Skeletal muscle satellite cell (primary cell): ENCODE measurements at regions not wholly inside any gene's neighbourhood (a gene's known extent, or its start where the extent isn't known, plus 50 kb on each side); places are given as distances from the start of the nearest gene placed in this dataset.
"Not testable (repeated sequence)": the region's sequence is repeated elsewhere in the genome, so short reads cannot be mapped to it uniquely, and the experiment has no call there.

Source experiments
- H3K27me3 ChIP-seq: 2 replicates; pipeline ENCODE4 v1.7.0; 2013; ENCODE audit warnings: low read length; ENCODE audit not compliant: control insufficient read depth, insufficient read depth
- H3K36me3 ChIP-seq: 2 replicates; pipeline ENCODE4 v1.7.0; 2013; ENCODE audit warnings: mild to moderate bottlenecking, control low read depth, low read length; ENCODE audit not compliant: insufficient read depth
- H3K4me1 ChIP-seq: 2 replicates; pipeline ENCODE4 v1.7.0; 2013; ENCODE audit warnings: low read length; ENCODE audit not compliant: control insufficient read depth, insufficient read depth
- H3K4me2 ChIP-seq: 2 replicates; pipeline ENCODE4 v1.7.0; 2013; ENCODE audit warnings: mild to moderate bottlenecking, low read length
- H3K4me3 ChIP-seq: 2 replicates; pipeline ENCODE4 v1.7.0; 2013; ENCODE audit warnings: low read length
- H3K9ac ChIP-seq: 2 replicates; pipeline ENCODE4 v1.7.0; 2013; ENCODE audit warnings: mild to moderate bottlenecking, low read depth, low read length, moderate library complexity
- H3K9me3 ChIP-seq: replicated peaks from 2 replicates; pipeline ENCODE4 v1.7.0; 2013; ENCODE audit warnings: mild to moderate bottlenecking, control low read depth, low read length

- Histone ChIP-seq H3K27me3 (peaks cover 42% of the 10 kb centered on the region), H3K4me2 (no peak overlapping the region), H3K4me3 (no peak overlapping the region), H3K9me3 (peaks cover 3% of the 10 kb centered on the region), H3K36me3 (no peaks in the 10 kb centered on the region), H3K9ac (no peak overlapping the region), H3K4me1 (no peaks in the 10 kb centered on the region)
Measured at GRCh38 chr16:22660441-22661160, 149.9 kb downstream of the NPIPB5 start.

DNA sequence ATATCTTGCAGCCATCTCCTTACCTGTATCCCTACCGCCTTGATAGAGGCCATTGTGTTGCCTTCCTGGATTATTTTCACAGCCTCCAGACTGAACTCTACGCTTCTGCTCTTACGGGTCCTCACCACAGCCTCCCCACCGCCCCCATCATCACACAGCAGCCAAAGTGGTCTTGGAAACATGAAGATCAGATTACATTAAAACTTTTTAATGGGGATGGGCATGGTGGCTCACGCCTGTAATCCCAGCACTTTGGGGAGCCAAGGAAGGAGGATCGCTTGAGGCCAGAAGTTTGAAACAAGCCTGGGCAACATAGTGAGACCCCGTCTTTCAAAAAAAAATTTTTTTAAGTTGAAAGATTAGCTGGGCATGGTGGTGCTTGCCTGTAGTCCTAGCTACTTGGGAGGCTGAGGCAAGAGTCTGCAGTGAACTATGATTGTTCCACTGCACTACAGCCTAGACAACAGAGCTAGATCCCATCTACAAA lies 150.5 kb downstream of the NPIPB5 start:
- Histone ChIP-seq H3K4me3 (no peak overlapping the region), H3K36me3 (no peaks in the 10 kb centered on the region), H3K9ac (no peak overlapping the region), H3K9me3 (peaks cover 3% of the 10 kb centered on the region), H3K27me3 (peaks cover 42% of the 10 kb centered on the region), H3K4me1 (no peaks in the 10 kb centered on the region), H3K4me2 (no peak overlapping the region)

DNA sequence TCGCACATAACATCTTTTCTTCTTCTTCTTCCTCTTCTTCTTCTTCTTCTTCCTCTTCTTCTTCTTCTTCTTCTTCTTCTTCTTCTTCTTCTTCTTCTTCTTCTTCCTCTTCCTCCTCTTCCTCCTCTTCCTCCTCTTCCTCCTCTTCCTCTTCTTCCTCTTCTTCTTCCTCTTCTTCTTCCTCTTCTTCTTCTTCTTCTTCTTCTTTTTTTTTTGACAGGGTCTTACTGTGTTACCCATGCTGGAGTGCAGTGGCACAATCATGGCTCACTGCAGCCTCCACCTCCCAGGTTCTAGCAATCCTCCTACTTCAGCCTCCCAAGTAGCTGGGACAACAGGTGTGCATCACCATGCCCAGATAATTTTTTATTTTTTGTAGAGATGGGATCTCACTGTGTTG lies 151.0 kb upstream of the HS3ST2 start:
- not testable (repeated sequence) for H3K36me3 ChIP-seq, H3K9me3 ChIP-seq, H3K4me1 ChIP-seq, H3K4me2 ChIP-seq, H3K9ac ChIP-seq, H3K4me3 ChIP-seq
- peaks cover 42% of the 10 kb centered on the region for H3K27me3 ChIP-seq

- Histone ChIP-seq H3K4me2 (no peak overlapping the region), H3K27me3 (peaks cover 42% of the 10 kb centered on the region), H3K9ac (no peak overlapping the region), H3K4me1 (no peaks in the 10 kb centered on the region), H3K36me3 (no peaks in the 10 kb centered on the region), H3K4me3 (no peak overlapping the region), H3K9me3 (peaks cover 3% of the 10 kb centered on the region)
Measured at GRCh38 chr16:22663389-22664064, 150.4 kb upstream of the HS3ST2 start.

- H3K4me3 ChIP-seq: no peak overlapping the region
- H3K9ac ChIP-seq: no peak overlapping the region
- no peaks in the 10 kb centered on the region for H3K4me1 ChIP-seq
- no peaks in the 10 kb centered on the region for H3K36me3 ChIP-seq
- H3K27me3 ChIP-seq: peaks cover 42% of the 10 kb centered on the region
- peaks cover 3% of the 10 kb centered on the region for H3K9me3 ChIP-seq
- H3K4me2 ChIP-seq: no peak overlapping the region
Measured at GRCh38 chr16:22664132-22664531, 149.8 kb upstream of the HS3ST2 start.

- Histone ChIP-seq H3K4me3 (no peak overlapping the region), H3K4me1 (no peaks in the 10 kb centered on the region), H3K9ac (no peak overlapping the region), H3K27me3 (peaks cover 42% of the 10 kb centered on the region), H3K4me2 (no peak overlapping the region), H3K36me3 (no peaks in the 10 kb centered on the region), H3K9me3 (peaks cover 3% of the 10 kb centered on the region)
Measured at GRCh38 chr16:22664561-22664997, 149.4 kb upstream of the HS3ST2 start.

- no peaks in the 10 kb centered on the region for H3K4me1 ChIP-seq
- H3K27me3 ChIP-seq: peaks cover 39% of the 10 kb centered on the region
- H3K9me3 ChIP-seq: peaks cover 3% of the 10 kb centered on the region
- no peak overlapping the region for H3K4me3 ChIP-seq
- H3K36me3 ChIP-seq: no peaks in the 10 kb centered on the region
- H3K4me2 ChIP-seq: no peak overlapping the region
- H3K9ac ChIP-seq: no peak overlapping the region
Measured at GRCh38 chr16:22665048-22665797, 148.7 kb upstream of the HS3ST2 start.

DNA sequence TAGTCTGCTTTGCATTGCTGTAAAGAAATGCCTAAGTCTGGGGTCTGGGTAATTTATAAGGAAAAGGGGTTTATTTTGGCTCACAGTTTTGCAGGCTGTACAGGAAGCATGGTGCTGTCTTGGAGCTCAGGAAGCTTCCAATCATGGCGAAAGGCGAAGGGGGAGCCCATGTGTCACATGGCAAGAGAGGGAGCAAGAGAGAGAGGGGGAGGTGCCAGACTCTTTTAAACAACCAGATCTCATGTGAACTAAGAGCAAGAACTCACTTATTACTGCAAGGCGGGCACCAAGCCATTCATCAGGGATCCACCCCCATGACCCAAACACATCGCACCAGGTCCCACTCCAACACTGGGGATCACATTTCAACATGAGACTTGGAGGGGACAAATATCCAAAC lies 148.2 kb upstream of the HS3ST2 start:
- peaks cover 3% of the 10 kb centered on the region for H3K9me3 ChIP-seq
- H3K9ac ChIP-seq: no peak overlapping the region
- H3K4me3 ChIP-seq: no peak overlapping the region
- H3K36me3 ChIP-seq: no peaks in the 10 kb centered on the region
- H3K4me1 ChIP-seq: no peaks in the 10 kb centered on the region
- no peak overlapping the region for H3K4me2 ChIP-seq
- H3K27me3 ChIP-seq: peaks cover 35% of the 10 kb centered on the region

DNA sequence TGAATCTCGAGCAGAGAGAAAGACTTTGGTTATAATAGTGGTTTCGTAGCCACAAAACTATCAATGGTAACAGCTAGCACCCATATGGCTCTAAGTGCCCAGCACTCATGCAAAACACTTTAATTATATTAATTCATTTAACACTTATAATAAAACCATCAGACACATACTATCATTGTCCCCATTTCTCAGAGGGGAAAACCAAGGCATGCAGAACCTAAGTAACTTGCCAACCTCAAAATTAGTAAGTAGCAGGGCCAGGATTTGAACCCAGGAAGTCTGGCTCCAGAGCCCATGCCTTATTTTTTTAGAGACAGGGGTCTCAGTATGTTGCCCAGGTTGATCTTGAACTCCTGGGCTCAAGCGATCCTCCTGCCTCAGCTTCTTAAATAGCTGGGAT lies 145.6 kb upstream of the HS3ST2 start:
- no peak overlapping the region for H3K9ac ChIP-seq
- no peaks in the 10 kb centered on the region for H3K36me3 ChIP-seq
- H3K4me1 ChIP-seq: no peaks in the 10 kb centered on the region

GRCh38 chr16:22670044-22670536 lies 143.9 kb upstream of the HS3ST2 start:
- peaks cover 12% of the 10 kb centered on the region for H3K27me3 ChIP-seq
- no peaks in the 10 kb centered on the region for H3K36me3 ChIP-seq
- H3K4me1 ChIP-seq: no peaks in the 10 kb centered on the region
- no peak overlapping the region for H3K4me2 ChIP-seq
- no peak overlapping the region for H3K4me3 ChIP-seq
- no peak overlapping the region for H3K9ac ChIP-seq
- no peaks in the 10 kb centered on the region for H3K9me3 ChIP-seq

More for the DNA sequence above, 145.6 kb upstream of the HS3ST2 start:
- H3K4me3 ChIP-seq: no peak overlapping the region
- peaks cover 21% of the 10 kb centered on the region for H3K27me3 ChIP-seq
- H3K9me3 ChIP-seq: no peaks in the 10 kb centered on the region
- no peak overlapping the region for H3K4me2 ChIP-seq

DNA sequence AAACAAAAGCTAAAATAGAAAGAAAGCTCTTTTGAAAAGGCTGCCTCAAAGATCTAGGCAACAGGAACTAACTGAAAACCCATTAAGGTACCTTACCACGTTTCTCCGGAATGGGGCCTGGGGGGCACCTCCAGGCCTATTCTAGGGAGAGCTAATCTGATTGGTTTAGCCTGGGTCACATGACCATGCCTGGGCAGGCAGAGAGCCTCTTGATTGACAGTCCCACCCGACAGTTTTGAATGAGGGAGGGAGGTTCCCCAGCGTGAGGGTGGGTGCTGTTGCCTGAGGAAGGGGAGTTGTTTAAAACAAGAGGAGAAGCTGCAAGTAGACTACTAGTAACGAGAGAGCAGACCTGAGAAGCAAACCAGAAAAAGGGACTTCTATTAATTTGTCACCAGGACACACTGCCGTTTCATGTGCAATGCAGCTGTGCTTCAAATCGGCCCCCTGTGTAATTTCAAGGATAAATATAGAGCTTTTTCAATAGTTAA lies 143.4 kb upstream of the HS3ST2 start:
- Histone ChIP-seq H3K4me2 (no peak overlapping the region), H3K4me3 (no peak overlapping the region), H3K4me1 (no peaks in the 10 kb centered on the region), H3K9ac (no peak overlapping the region), H3K36me3 (no peaks in the 10 kb centered on the region), H3K27me3 (peaks cover 11% of the 10 kb centered on the region), H3K9me3 (no peaks in the 10 kb centered on the region)
